DND-41 (cell line): ENCODE measurements at regions not wholly inside any gene's neighbourhood (a gene's known extent, or its start where the extent isn't known, plus 50 kb on each side); places are given as distances from the start of the nearest gene placed in this dataset.

Source experiments
- ATAC-seq: fragments of 200-7000 bp; cut with Tn5 transposase; 3 replicates; pipeline ENCODE4 v1.9.1; 2021; ENCODE audit warnings: low read depth; ENCODE audit not compliant: insufficient read depth
- DNase-seq: peaks from one replicate; pipeline ENCODE4 v3.0.0-alpha.2; 2020
- H2AFZ ChIP-seq: 2 replicates; pipeline ENCODE4 v1.6.0; 2012; ENCODE audit warnings: low read depth, low read length
- H3K27ac ChIP-seq: 2 replicates; pipeline ENCODE4 v1.5.1; 2012; ENCODE audit warnings: low read length, inconsistent platforms
- H3K27me3 ChIP-seq: fragments of 200-600 bp; sonication (generic); 2 replicates; pipeline ENCODE4 v1.6.0; 2012; ENCODE audit warnings: low read length, mild to moderate bottlenecking, inconsistent platforms; ENCODE audit not compliant: insufficient read depth, poor library complexity
- H3K36me3 ChIP-seq: 2 replicates; pipeline ENCODE4 v1.5.1; 2012; ENCODE audit warnings: low read length, inconsistent platforms; ENCODE audit not compliant: insufficient read depth
- H3K4me1 ChIP-seq: 2 replicates; pipeline ENCODE4 v1.5.1; 2012; ENCODE audit warnings: mild to moderate bottlenecking, low read length; ENCODE audit not compliant: insufficient read depth
- H3K4me2 ChIP-seq: 2 replicates; pipeline ENCODE4 v1.6.0; 2012; ENCODE audit warnings: mild to moderate bottlenecking, moderate library complexity, low read length, inconsistent platforms; ENCODE audit not compliant: insufficient read depth
- H3K4me3 ChIP-seq, 2 experiments: fragments of 200-600 bp in 1 of 2; shearing (Covaris generic) in 1 of 2; 2 replicates each; pipeline ENCODE4 v1.5.1; 2012 to 2016; ENCODE audit warnings: inconsistent platforms in 2 of 2, low read length in 2 of 2, mild to moderate bottlenecking in 2 of 2, low read depth in 1 of 2, moderate library complexity in 1 of 2
- H3K79me2 ChIP-seq: 2 replicates; pipeline ENCODE4 v1.6.0; 2012; ENCODE audit warnings: low read length, inconsistent platforms; ENCODE audit not compliant: insufficient read depth
- H3K9ac ChIP-seq: 2 replicates; pipeline ENCODE4 v1.6.0; 2012; ENCODE audit warnings: low read depth, mild to moderate bottlenecking, inconsistent platforms, low read length, moderate library complexity
- H3K9me3 ChIP-seq: 2 replicates; pipeline ENCODE4 v1.5.1; 2012; ENCODE audit warnings: low read length, moderate library complexity, mild to moderate bottlenecking, inconsistent platforms; ENCODE audit not compliant: insufficient read depth, severe bottlenecking
- H4K20me1 ChIP-seq: 2 replicates; pipeline ENCODE4 v1.6.0; 2012; ENCODE audit warnings: low read length; ENCODE audit not compliant: insufficient read depth
- EZH2 ChIP-seq: IDR thresholded peaks from 3 replicates; pipeline ENCODE4 v1.6.1; 2012; ENCODE audit warnings: borderline replicate concordance, low read depth, mild to moderate bottlenecking, moderate library complexity, low read length, inconsistent platforms; ENCODE audit not compliant: severe bottlenecking
- TF ChIP-seq, protein P1 (sequence below): IDR thresholded peaks from 2 replicates; pipeline ENCODE4 v1.5.1; 2012; ENCODE audit warnings: borderline replicate concordance, low read length, moderate library complexity, mild to moderate bottlenecking; ENCODE audit not compliant: poor library complexity, severe bottlenecking; ENCODE audit errors: extremely low read depth

DNA sequence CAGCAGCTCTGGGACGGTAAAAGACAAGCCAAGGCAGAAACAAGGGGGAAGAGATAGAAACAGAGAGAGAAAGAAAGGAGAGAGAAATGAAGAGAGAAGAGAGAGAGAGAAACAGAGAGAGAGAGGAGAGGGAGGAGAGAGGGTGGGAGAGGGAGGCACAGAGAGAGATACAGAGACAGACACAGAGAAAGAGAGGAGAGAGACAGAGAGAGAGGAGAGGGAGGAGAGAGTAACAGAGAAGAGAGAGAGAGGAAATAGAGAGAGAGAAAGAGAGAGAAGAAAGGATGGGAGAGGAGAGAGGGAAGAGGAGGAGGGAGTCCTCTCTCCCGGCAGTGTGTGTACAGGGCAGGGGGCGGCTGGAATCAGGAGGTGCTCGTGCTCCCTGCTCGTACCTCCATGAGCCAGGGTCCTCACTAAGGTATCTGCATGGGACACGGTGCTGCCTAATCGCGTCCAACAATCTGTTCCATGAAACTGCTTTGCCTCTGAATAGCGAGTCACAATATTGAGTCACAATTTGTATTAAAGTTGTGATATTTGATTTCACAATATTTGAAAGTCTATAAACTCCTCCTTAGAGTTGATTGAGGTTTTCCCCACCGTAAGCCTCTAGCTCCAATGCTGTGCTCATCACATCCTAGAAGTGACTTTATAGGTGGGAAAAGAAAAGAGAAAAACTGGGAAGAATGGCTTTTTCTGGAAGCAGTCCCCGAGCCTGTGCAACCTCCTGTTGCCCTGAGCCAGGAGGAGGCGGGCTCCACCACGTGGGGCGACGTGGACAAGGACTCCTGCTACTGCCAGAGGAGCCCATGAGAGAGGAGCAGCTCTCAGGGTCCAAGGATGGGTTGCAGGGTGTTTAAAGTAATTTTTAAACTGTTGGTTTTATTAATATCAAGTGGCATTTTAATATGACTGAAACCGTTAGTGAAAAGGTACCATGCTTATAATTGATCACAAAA is 81.7 kb upstream of the ARHGEF7 start:
- H3K27me3 ChIP-seq, result no peaks in the 10 kb centered on the region
- H3K4me1 ChIP-seq, result peaks cover 36% of the 10 kb centered on the region
- H2AFZ ChIP-seq, result no peak overlapping the region
- H3K9me3 ChIP-seq, result no peaks in the 10 kb centered on the region
- no peak overlapping the region for H3K4me2 ChIP-seq
- peak overlapping the region; percentile 88; the same call in 1 of the 2 replicates for H3K27ac ChIP-seq
- TF ChIP-seq, protein P1, sequence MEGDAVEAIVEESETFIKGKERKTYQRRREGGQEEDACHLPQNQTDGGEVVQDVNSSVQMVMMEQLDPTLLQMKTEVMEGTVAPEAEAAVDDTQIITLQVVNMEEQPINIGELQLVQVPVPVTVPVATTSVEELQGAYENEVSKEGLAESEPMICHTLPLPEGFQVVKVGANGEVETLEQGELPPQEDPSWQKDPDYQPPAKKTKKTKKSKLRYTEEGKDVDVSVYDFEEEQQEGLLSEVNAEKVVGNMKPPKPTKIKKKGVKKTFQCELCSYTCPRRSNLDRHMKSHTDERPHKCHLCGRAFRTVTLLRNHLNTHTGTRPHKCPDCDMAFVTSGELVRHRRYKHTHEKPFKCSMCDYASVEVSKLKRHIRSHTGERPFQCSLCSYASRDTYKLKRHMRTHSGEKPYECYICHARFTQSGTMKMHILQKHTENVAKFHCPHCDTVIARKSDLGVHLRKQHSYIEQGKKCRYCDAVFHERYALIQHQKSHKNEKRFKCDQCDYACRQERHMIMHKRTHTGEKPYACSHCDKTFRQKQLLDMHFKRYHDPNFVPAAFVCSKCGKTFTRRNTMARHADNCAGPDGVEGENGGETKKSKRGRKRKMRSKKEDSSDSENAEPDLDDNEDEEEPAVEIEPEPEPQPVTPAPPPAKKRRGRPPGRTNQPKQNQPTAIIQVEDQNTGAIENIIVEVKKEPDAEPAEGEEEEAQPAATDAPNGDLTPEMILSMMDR, result no peak
- TF ChIP-seq EZH2, result no peak
- no peak overlapping the region for H3K9ac ChIP-seq
- H3K4me3 ChIP-seq, result no peak overlapping the region
- no peaks in the 10 kb centered on the region for H4K20me1 ChIP-seq
- H3K36me3 ChIP-seq, result no peaks in the 10 kb centered on the region
- no peak for DNase-seq
- no peaks in the 10 kb centered on the region for H3K79me2 ChIP-seq
- ATAC-seq, result no peak

- ATAC-seq, result peak; percentile 88
- peak overlapping the region; percentile 11; the same call in 1 of the 2 replicates for H2AFZ ChIP-seq
These were observed 83.6 kb upstream of the ARHGEF7 start for GRCh38 chr13:111031531-111031961.

GRCh38 chr13:111029957-111030609 is 85.0 kb upstream of the ARHGEF7 start:
- H3K27ac ChIP-seq, result peak overlapping the region; percentile 88
- TF ChIP-seq EZH2, result no peak
- TF ChIP-seq, protein P1, result no peak
- peaks cover 36% of the 10 kb centered on the region for H3K4me1 ChIP-seq
- DNase-seq, result no peak
- peak overlapping the region; percentile 30; the same call in 1 of the 2 replicates for H3K9ac ChIP-seq
- H2AFZ ChIP-seq, result no peak overlapping the region
- no peak for ATAC-seq
- H3K9me3 ChIP-seq, result no peaks in the 10 kb centered on the region
- H3K4me3 ChIP-seq, result no peak overlapping the region
- H3K27me3 ChIP-seq, result no peaks in the 10 kb centered on the region
- no peaks in the 10 kb centered on the region for H3K36me3 ChIP-seq
- peak overlapping the region; percentile 45; the same call in 1 of the 2 replicates for H3K4me2 ChIP-seq
- no peaks in the 10 kb centered on the region for H4K20me1 ChIP-seq
- H3K79me2 ChIP-seq, result no peaks in the 10 kb centered on the region

More at GRCh38 chr13:111031531-111031961, 83.6 kb upstream of the ARHGEF7 start:
- H3K4me2 ChIP-seq, result peak overlapping the region; percentile 45
- peak overlapping the region; percentile 88 for H3K27ac ChIP-seq
- no peaks in the 10 kb centered on the region for H3K36me3 ChIP-seq
- no peaks in the 10 kb centered on the region for H3K9me3 ChIP-seq
- peak overlapping the region; percentile 40 for H3K9ac ChIP-seq
- TF ChIP-seq, protein P1, result no peak
- TF ChIP-seq EZH2, result no peak
- peak; percentile 85 for DNase-seq
- H4K20me1 ChIP-seq, result no peaks in the 10 kb centered on the region
- H3K4me3 ChIP-seq, result peak overlapping the region in 1 of 2 experiments; percentile 19; a peak in 2 of 4 replicates
- H3K79me2 ChIP-seq, result no peaks in the 10 kb centered on the region
- H3K27me3 ChIP-seq, result no peaks in the 10 kb centered on the region
- H3K4me1 ChIP-seq, result peaks cover 36% of the 10 kb centered on the region
